HG02970 (cell line): ENCODE measurements at regions not wholly inside any gene's neighbourhood (a gene's known extent, or its start where the extent isn't known, plus 50 kb on each side); places are given as distances from the start of the nearest gene placed in this dataset.
"Not testable (repeated sequence)": the region's sequence is repeated elsewhere in the genome, so short reads cannot be mapped to it uniquely, and the experiment has no call there.

Source experiments
- ATAC-seq: cut with Tn5 transposase; IDR thresholded peaks from one replicate; pipeline ENCODE4 v1.9.1; 2021; ENCODE audit warnings: mild to moderate bottlenecking, moderate library complexity, moderate number of reproducible peaks; ENCODE audit not compliant: unreplicated experiment, low FRiP score

- no peak for ATAC-seq
Measured at GRCh38 chr4:159545556-159545955, 442.7 kb downstream of the RAPGEF2 start.

GRCh38 chr4:159547645-159548308, 444.9 kb downstream of the RAPGEF2 start:
- no peak for ATAC-seq

GRCh38 chr4:159549098-159549518, 446.2 kb downstream of the RAPGEF2 start:
- ATAC-seq = no peak

GRCh38 chr4:159551281-159551680, 448.4 kb downstream of the RAPGEF2 start:
- no peak for ATAC-seq

- ATAC-seq = no peak
Measured at GRCh38 chr4:159552979-159553768, 450.3 kb downstream of the RAPGEF2 start.

GRCh38 chr4:159555873-159556272, 453.0 kb downstream of the RAPGEF2 start:
- ATAC-seq = no peak

GRCh38 chr4:159562366-159562765, 459.5 kb downstream of the RAPGEF2 start:
- no peak for ATAC-seq

GRCh38 chr4:159563257-159563656, 460.4 kb downstream of the RAPGEF2 start:
- ATAC-seq = no peak

GRCh38 chr4:159564615-159565014, 461.7 kb downstream of the RAPGEF2 start:
- ATAC-seq = no peak

GRCh38 chr4:159566786-159567185, 463.9 kb downstream of the RAPGEF2 start:
- ATAC-seq = no peak

GRCh38 chr4:159577241-159577640, 474.4 kb downstream of the RAPGEF2 start:
- ATAC-seq = no peak

GRCh38 chr4:159582685-159583084, 479.8 kb downstream of the RAPGEF2 start:
- ATAC-seq = no peak

- ATAC-seq = no peak
Measured at GRCh38 chr4:159592898-159593556, 490.1 kb downstream of the RAPGEF2 start.

GRCh38 chr4:159593681-159594080, 490.8 kb downstream of the RAPGEF2 start:
- no peak for ATAC-seq

- ATAC-seq = no peak
Measured at GRCh38 chr4:159594576-159594975, 491.7 kb downstream of the RAPGEF2 start.

- not testable (repeated sequence) for ATAC-seq
Measured at GRCh38 chr4:159595101-159595500, 492.2 kb downstream of the RAPGEF2 start.

- no peak for ATAC-seq
Measured at GRCh38 chr4:159598602-159599001, 495.7 kb downstream of the RAPGEF2 start.

- ATAC-seq = no peak
Measured at GRCh38 chr4:159600061-159600460, 497.2 kb downstream of the RAPGEF2 start.

GRCh38 chr4:159604781-159605180, 501.9 kb downstream of the RAPGEF2 start:
- ATAC-seq = no peak

- ATAC-seq = no peak
Measured at GRCh38 chr4:159606835-159607234, 504.0 kb downstream of the RAPGEF2 start.

GRCh38 chr4:159607809-159608208, 504.9 kb downstream of the RAPGEF2 start:
- ATAC-seq = no peak
